HG02642 (cell line): ENCODE measurements at regions not wholly inside any gene's neighbourhood (a gene's known extent, or its start where the extent isn't known, plus 50 kb on each side); places are given as distances from the start of the nearest gene placed in this dataset.

ENCODE experiments used
- ATAC-seq: cut with Tn5 transposase; IDR thresholded peaks from one replicate; pipeline ENCODE4 v1.9.1; 2021; ENCODE audit warnings: mild to moderate bottlenecking; ENCODE audit not compliant: unreplicated experiment, poor library complexity

DNA sequence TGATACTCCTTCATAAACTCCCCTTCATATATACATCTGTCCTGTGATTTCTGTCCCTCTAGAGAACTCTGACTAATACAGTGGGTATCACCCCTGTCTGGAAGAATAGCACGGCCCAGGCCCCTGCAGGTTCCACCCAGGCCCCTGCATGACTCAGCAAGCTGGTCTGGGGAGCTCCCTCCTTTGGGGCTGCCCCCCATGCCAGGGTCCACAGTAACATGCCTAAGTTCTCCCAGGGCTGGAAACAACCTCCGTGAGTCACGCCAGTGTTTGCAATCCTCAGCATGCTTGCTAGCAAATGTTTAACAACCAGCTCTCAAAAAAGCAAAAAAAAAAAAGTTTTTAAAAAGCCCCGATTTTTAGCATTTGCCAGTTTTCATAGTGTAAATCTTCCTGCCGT, 134.3 kb upstream of the CDH4 start:
- no peak for ATAC-seq

DNA sequence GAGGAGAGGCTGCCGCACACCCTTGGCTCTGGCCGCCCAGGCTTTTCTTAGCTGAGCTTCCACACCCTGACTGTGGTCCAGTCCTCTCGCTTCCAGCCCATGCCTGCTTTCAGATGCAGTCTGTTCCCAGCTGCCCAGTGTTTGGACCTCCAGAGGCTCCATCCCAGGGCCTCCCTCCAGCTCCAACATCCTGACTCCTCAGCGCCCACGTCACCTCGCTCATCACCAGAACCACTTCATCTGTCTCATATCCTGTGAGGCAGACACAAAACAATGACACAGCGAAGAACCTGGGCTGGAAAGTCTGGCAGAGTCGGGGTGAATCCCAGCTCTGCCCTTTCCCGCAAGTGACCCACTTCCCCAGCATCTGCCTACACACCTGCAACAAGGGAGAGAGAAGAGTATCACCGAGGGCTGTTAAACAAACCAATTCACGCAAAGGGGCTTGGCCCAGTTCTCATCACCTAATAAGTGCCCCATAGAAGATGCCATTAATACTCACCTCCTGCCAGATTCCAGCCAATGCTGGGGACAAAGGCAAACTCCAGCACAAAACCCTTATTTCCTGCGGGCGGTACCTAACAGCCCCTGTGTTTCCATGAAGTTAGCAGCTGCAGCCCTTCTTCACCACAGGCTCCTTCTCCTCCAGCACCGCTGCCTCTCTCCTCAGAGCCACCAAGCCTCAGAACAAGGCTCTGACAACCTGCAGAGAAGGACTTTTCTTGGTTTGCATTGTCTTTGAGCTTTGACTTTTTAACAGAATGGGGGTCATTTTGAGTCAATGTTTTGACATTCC, 133.4 kb upstream of the CDH4 start:
- ATAC-seq = no peak

DNA sequence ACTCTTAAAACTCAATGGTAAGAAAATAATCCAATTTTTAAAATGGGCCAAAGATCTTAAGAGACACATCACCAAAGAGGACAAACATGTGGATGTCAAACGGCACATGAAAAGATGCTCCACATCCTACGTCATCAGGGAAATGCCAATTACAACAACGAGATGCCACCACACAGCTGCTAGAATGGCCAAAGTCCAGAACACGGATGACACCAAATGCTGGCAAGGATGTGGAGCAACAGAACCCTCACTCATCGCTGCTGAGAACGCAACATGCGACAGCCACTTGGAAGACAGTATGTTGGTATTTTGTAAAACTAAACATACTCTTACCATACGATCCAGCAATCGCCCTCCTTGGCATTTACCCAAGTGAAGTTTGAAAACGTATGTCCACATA, 132.8 kb upstream of the CDH4 start:
- ATAC-seq = no peak

DNA sequence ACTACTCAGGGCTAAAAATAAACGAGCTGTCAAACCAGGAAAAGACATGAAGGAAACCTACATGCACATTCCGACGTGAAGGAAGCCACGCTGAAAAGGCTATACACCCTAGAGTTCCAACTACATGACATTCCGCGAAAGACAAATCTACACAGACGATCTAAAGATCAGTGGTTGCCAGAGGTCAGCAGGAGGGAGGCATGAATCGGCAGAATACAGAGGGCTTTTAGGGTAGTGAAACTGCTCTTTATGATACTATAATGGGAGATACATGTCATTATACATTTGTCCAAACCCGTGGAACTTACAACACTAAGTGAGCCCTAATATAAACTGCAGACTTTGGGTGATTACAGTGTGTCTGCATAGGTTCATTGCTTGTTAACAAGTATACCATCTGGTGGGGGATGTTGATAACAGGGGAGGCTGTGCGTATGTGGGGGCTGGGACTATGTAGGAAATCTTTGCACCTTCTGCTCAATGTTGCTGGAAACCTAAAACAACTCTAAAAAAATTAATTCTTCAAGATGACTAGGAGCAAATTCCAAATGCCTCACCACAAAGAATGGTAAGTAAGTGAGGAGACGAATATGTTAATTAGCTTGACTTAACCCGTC, 132.2 kb upstream of the CDH4 start:
- ATAC-seq = no peak

DNA sequence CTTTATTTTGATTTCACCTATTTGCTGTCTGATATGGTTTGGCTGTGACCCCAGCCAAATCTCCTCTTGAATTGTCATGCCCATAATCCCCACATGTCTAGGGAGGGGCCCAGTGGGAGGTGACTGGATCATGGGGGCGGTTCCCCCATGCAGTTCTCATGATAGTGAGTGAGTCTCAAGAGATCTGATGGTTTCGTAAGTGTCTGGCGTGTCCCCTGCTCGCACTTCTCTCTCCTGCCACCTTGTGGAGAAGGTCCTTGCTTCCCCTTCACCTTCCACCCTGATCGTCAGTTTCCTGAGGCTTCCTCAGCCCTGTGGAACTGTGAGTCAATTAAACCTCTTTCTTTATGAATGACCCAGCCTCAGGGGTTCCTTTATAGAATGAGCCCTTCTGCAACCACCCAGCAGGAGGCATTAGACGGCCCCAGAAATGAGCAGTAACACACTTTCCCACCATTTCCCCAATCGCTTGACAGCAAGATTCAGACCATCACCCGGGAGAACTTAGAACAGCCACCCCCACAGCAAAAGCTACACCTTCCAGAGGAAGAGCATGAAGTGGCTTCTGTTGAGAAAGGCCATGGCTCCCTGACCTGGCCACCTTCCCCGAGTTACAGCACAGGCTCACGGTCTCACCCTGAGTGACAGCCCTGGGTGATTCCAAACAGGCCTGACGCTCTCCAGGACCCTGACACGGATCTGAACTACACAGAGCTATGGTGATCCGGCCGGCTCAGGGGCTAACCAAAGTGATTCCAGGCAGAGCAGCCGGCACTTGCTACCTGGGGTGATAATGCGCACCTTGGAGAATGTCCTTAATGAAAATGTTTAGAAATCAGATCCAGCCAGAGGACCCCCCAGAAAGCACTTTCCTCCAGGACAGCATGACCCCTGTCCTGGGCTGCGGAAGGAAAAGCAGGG, 131.2 kb upstream of the CDH4 start:
- no peak for ATAC-seq

DNA sequence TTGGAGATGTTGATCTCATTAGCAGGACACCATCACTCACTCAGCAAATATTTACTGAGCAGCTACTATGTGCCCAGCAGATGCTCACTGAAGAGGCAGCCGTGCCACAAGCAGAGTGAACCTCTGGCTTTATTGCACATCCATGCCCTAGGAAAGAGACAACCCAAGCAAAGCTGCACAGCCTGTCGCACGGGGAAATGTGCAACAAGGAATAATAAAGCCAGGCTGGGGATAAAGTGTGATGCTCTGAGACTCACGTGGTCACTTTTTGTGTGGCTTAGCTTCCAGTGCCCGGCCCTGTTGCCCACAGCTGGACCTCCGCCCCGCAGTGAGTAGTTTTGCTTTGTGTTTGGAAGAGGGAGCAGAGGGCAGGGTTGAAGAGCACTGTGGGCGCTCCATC, 130.4 kb upstream of the CDH4 start:
- ATAC-seq = no peak

DNA sequence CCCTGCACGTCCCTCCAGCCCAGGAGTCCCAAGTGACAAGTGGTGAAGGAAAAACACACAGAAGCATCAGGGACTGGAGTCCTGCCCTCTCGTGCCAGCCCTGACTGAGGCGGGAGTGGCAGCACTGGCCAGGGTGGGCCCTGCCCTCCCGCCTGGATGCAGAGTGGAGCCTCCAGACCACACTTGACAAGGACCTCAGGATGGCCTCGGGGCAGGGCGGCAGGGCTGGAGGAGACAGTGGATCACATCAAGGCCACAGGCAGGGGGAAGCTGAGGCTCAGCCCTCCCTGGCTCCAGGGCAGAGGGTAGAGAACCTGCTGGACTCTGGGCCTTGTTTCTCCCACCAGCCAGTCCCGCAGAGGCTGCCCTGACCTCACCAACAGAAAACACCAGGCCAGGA, 128.8 kb upstream of the CDH4 start:
- no peak for ATAC-seq

DNA sequence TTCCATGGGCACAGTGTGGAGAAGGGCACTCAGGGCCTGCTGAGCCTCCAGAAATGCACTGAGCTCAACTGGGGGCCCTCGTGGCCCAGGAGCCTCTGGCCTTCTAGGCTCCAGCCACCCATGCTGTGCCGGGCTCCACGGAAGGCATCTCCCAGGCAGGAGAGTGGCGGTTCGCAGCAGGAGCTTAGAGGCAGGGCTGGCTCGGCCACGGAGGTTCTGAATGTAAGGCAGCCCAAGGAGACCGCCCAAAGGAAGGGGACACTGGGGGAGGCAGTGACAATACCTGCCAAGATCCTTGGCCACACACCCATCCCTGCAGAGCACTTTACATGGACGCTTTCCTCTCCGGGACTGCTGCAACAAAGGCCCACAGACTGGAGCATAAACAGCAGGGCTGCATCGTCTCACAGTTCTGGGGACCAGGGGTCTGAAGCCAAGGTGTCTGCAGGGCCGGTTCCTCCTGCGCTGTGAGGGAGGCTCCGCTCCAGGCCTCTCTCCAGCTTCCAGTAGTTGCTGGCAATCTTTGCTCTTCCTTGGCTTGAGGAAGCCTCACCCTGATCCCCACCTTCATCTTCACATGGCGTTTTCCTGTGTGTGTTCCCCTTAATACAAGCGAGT, 128.2 kb upstream of the CDH4 start:
- ATAC-seq = no peak

DNA sequence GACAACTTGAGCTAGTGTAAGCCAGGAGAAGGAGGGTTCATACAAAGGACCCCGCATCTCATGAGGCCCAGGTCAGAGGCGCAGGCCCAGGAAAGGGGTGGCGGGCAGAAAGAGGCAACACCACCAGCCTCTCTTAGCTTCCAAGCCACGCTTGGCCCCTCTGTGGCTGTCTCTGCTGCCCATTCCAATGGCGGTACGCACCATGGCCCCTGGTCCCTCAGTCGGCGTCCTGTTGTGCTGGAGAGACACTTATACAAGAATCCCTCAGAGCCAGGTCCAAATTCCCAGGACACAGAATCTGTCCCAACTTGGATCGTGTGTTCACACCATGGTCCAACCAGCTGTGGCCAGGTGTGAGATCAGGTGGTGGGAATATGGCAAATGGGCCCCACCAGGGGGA, 127.0 kb upstream of the CDH4 start:
- no peak for ATAC-seq

DNA sequence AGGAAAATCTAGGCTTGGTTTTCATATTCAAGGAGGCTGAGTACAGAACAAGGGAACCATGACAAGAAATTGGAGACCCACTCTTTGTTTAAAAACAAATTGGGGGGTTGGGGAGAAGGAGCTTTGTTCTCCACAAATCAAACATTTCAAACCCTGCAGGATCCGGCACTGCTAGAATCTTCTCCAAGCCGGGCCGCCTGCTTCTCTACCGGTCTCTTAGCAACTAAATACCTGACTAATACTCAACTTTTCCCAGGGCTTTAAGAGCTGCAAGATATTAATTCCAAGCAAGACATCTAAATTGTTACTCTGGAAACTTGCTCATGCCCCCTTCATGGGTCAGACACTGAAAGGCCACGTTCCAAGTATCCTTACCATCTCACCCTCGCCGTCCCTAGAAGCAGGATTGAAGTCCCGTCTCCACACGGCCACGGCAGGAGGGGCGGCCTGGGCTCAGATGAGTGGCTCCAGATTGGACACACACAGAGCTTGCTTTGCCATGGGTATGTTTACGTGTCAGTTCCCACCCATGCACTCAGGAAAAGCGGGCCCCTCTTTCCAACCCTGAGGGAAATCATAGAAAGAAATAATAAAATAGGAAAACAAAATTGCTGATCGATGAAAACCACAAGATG, 126.4 kb upstream of the CDH4 start:
- no peak for ATAC-seq

DNA sequence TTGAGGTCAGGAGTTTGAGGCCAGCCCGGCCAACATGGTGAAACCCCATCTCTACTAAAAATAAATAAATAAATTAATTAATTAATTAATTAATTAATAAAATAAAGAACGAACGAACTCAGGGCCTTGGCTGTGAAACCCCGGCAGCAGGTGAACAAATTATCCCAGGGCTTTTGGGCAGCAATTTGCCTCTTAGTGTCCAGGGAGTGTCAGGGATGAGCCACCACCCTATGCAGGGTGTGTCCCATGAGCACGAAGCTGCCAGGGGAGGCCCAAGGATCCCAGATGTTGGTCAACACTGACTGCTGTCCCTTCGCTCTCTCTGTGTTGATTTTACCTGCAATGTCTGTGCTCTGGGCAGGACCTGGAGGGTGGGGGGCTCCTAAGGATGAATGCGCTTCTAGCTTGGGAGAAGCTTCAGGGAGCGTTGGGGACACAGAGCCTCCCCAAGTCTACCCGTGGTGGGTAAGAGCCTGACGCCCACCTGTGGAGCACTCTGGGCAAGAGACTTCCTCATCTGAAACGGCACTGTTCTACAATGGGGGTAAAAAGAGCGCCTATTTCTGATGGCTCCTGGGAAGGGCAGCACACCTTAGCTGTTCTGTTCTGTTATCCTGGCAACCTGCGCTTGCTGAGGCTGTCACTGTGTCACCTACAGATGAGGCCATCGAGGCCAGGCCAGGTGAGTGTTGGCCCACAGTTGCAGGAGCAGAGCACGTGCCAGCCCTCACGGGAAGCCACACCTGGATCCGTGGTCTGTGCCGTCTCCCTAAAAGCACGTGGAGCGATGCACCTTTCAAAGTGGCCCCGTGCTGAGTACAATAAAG, 125.5 kb upstream of the CDH4 start:
- no peak for ATAC-seq

DNA sequence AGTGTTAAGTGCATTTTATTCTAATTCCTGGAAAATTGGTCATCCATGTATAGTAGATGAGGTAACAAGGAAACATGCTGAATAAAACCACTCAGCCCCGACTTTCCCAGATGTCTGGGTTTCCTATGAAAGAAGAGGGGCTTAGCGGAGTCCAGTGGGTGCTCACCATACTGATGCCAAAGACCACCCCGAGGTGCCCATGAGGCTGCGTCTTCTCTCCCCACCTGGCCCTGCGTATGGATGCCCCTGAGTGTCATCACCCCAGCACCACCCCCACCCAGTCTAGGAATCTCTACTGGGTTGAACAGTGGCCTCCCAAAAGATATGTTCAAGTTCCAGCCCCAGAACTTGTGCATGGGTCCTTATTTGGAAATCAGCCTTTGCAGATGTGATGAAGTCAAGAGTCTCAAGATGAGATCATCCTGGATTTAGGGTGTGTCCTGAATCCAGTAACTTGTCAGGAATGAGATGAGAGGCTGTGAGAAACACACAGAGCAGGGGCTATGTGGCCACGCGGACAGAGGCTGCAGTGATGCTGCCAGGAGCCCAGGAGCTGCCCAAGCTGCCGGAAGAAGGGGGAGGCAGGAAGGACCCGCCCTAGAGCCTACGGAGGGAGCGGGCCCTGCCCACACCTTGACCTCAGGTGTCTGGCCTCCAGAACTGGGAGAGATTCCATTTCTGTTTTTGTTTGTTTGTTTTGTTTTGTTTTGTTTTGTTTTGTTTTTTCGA, 124.6 kb upstream of the CDH4 start:
- ATAC-seq = no peak

DNA sequence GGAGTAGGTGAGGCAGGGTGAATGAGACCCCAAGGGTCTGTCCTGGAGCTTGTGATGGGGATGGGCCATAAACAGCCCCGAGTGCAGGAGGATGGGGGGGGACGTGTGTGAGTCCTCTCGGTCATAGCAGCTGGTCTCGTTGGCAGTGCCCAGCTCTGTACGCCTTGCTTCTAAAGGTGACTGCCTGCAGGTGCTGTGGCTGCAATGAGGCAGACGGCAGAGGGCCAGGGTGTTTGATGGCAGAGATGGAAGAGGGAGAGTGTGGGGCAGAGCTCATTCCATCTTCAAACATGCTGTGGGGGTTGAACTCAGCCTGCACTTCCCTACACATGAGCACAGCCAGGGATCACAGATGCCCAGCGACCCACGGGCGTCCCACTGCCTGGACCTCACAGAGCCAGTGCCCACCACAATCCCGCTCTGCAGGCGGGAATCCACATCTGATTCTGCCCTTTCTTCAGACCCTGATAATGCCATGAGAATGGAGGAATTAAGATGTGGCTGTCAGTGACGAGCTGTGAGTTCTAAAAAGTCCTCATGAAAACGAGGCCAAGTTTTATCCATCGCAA, 123.3 kb upstream of the CDH4 start:
- no peak for ATAC-seq

DNA sequence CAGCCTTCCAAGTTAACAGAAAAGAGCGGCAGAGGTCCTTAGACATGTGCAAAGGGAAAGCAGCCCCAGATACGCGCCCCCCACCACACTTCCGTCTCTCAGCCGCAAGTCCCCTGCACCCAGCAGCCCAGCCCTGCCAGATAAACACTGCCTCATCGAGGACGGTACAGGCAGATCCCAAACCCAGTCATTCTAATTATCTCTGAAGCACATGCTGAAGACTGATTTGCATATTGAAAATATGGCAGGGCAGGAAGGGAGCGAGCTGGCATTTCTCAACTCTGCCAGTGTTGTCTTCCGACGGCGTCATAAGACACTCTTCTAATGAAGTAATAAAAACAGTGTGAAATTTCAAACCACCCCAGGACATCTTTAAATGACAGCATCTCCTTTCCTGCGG, 122.8 kb upstream of the CDH4 start:
- no peak for ATAC-seq

DNA sequence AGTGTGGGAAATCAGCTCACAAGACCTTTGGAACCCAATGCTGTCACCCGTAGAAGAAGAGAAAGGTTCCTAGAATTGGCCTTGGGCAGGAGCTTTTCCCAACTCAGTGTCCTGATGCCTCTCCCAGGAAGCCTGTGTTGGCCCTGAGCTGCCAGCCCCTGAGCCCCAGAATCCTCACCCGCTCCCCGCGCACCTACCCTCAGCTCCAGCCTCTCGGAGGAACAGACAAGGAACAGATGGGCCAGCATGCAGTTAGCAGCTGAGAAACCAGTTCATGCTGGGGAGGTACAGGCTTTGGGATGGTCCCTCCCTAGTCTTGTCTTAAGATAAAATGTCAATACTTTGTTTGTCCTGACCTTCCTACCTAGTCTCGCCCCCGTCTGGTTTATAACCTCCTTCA, 121.9 kb upstream of the CDH4 start:
- no peak for ATAC-seq

DNA sequence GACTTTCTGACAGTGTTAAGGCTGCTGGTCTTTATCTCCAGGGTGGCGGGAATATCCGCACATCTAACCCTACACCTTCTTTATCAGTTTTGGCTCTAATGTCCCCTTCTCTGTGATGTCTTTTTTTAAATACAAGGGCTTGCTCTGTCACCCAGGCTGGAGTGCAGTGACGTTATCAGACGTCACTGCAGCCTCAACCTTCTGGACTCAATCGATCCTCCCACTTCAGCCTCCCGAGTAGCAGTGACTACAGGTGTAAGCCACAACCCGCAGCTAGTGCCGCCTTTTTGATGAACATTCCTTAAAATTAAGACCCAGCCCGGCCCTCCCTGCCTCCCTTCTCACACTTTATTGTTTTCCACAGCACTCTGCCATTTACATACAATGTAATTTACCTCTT, 120.1 kb upstream of the CDH4 start:
- no peak for ATAC-seq

DNA sequence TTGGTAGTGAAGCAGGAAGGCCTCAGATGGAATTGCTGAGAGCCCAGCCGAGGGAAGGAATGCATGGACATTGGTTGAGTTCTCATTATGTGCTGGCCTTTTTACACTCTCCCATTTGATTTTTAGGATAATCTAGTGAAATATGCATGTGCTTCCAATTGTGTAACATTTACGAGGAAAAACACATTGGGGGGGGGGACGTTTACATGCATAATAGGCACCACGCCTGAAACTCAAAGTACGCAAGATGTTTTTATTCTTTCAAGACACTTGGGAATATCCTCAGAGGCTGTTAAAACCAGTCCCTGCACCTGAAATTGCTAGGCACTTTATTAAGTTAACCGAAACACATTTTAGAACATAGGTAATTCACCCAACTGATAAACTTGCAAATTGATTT, 118.5 kb upstream of the CDH4 start:
- no peak for ATAC-seq

DNA sequence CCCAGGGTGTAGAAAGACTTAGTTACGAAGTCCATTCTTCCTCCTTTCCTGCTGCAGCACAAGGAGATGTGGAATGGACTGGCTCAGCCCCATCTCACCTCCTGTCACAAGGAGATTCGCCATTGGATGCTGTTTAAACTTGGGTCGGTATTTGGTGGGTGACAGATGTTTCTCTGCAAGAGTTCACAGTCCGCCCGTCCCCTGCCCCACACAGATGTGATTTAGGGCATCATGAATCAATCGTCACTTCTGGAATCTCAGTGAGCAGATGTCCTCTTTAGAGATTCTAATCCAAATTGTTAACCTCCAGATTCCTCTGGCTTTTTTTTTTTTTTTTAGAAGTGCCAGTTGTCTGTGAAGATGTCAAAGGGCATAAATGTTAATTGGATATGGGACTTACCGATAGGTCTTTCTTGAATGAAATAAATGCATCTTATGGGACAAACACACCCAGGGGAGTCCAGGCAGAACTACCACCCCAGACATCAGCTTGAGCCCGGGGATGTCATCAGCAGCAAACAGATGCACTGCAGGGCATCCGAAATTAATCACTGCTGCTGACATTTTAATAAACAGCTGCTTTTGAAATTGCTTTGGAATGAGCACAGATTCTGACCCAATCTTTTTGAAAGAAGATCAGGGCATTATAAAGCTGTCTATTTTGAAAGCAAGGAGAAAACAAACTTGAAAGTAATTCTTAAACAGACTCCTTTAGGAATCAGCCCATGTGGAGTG, 117.6 kb upstream of the CDH4 start:
- ATAC-seq = no peak
